Upper lobe of left lung (tissue), 4 donors: ENCODE measurements at regions not wholly inside any gene's neighbourhood (a gene's known extent, or its start where the extent isn't known, plus 50 kb on each side); places are given as distances from the start of the nearest gene placed in this dataset.

ENCODE experiments used
- CTCF ChIP-seq, 6 experiments: fragments of 450-650 bp in 4 of 6; fragments of 200-600 bp in 2 of 6; sonication (generic) in 2 of 6; IDR thresholded peaks; one replicate each; pipeline ENCODE4 v1.5.1; 2016 to 2019; ENCODE audit warnings: antibody characterized with exemption in 6 of 6
- EP300 ChIP-seq, 4 donors: sonication (generic); formaldehyde crosslinking; IDR thresholded peaks; one replicate each; pipeline ENCODE4 v1.5.1; 2017; ENCODE audit warnings: antibody characterized with exemption in 4 of 4, control low read depth in 2 of 4
- POLR2A ChIP-seq, 4 donors: fragments of 450-650 bp; IDR thresholded peaks; one replicate each; pipeline ENCODE4 v1.5.1; 2016 to 2017; ENCODE audit warnings: antibody characterized with exemption in 4 of 4, mild to moderate bottlenecking in 2 of 4
- POLR2AphosphoS5 ChIP-seq, 2 donors: sonication (generic); formaldehyde crosslinking; IDR thresholded peaks; one replicate each; pipeline ENCODE4 v1.5.1; 2017; ENCODE audit warnings: antibody characterized with exemption in 2 of 2

- TF ChIP-seq CTCF (IDR thresholded peaks at IDR 0.05) (no peak), POLR2AphosphoS5 (IDR thresholded peaks at IDR 0.05) (no peak), POLR2A (IDR thresholded peaks at IDR 0.05) (no peak), EP300 (IDR thresholded peaks at IDR 0.05) (no peak)
Measured at GRCh38 chr11:38416141-38416540, 1818.1 kb upstream of the RAG2 start.
